GM19351 (cell line): ENCODE measurements at regions not wholly inside any gene's neighbourhood (a gene's known extent, or its start where the extent isn't known, plus 50 kb on each side); places are given as distances from the start of the nearest gene placed in this dataset.

Source experiments
- ATAC-seq: cut with Tn5 transposase; IDR thresholded peaks from one replicate; pipeline ENCODE4 v1.9.1; 2021; ENCODE audit warnings: mild to moderate bottlenecking, moderate library complexity; ENCODE audit not compliant: unreplicated experiment

GRCh38 chr14:46788994-46789393, 137.4 kb upstream of the RPL10L start:
- ATAC-seq, result no peak

- ATAC-seq, result no peak
Measured at GRCh38 chr14:46782281-46782680, 130.7 kb upstream of the RPL10L start.

GRCh38 chr14:46769292-46769691, 117.7 kb upstream of the RPL10L start:
- ATAC-seq, result peak; percentile 97

GRCh38 chr14:46747001-46747652, 95.5 kb upstream of the RPL10L start:
- no peak for ATAC-seq

GRCh38 chr14:46734286-46734685, 82.7 kb upstream of the RPL10L start:
- no peak for ATAC-seq

- ATAC-seq, result no peak
Measured at GRCh38 chr14:46717211-46717610, 65.6 kb upstream of the RPL10L start.
